K562 (cell line): ENCODE measurements at regions not wholly inside any gene's neighbourhood (a gene's known extent, or its start where the extent isn't known, plus 50 kb on each side); places are given as distances from the start of the nearest gene placed in this dataset.

Experiments used
- DDX20 ChIP-seq: fragments of 450-650 bp; IDR thresholded peaks from 2 replicates; pipeline ENCODE4 v1.6.1; 2016; ENCODE audit warnings: missing genetic modification characterization, low read depth, mild to moderate bottlenecking, missing compliant biosample characterization, moderate library complexity
- FOS ChIP-seq: IDR thresholded peaks from 3 replicates; pipeline ENCODE4 v1.6.1; 2011; ENCODE audit not compliant: insufficient read length; ENCODE audit errors: extremely low read depth
- KLF13 ChIP-seq: fragments of 450-650 bp; IDR thresholded peaks from 2 replicates; pipeline ENCODE4 v1.6.1; 2016; ENCODE audit warnings: missing genetic modification characterization, low read depth, mild to moderate bottlenecking, missing compliant biosample characterization, moderate library complexity, borderline replicate concordance
- SRF ChIP-seq, 2 experiments: fragments of 250-450, 450-650 bp in 1 of 2; sonication (Bioruptor Pico) in 1 of 2; sonication (generic) in 1 of 2; formaldehyde crosslinking; IDR thresholded peaks; 2 replicates each; pipeline versions ENCODE4 v1.5.0 to v1.5.1; 2020 to 2022; ENCODE audit warnings: mild to moderate bottlenecking in 1 of 2, missing genetic modification reagents in 1 of 2
- ZNF311 ChIP-seq: fragments of 250-450 bp; sonication (Bioruptor Pico); IDR thresholded peaks from 2 replicates; pipeline ENCODE4 v1.4.0; 2020; ENCODE audit warnings: mild to moderate bottlenecking, moderate library complexity
- ZNF384 ChIP-seq: IDR thresholded peaks from 2 replicates; pipeline ENCODE4 v1.6.1; 2012; ENCODE audit warnings: low read depth, low read length, improper control_type of control experiment
- ZNF408 ChIP-seq: fragments of 250-450 bp; sonication (Bioruptor Pico); IDR thresholded peaks from 2 replicates; pipeline ENCODE4 v1.4.0; 2020; ENCODE audit warnings: low read depth, mild to moderate bottlenecking, moderate library complexity
- ZNF551 ChIP-seq: fragments of 250-450 bp; sonication (Bioruptor Pico); IDR thresholded peaks from 2 replicates; pipeline ENCODE4 v1.5.0; 2021; ENCODE audit warnings: mild to moderate bottlenecking, moderate library complexity
- TF ChIP-seq, protein P1 (sequence below), 3 experiments: fragments of 200-800 bp in 1 of 3; fragments of 250-450 bp in 1 of 3; fragments of 450-650 bp in 1 of 3; sonication (Bioruptor Pico) in 1 of 3; sonication (Bioruptor generic) in 1 of 3; formaldehyde crosslinking in 1 of 3; IDR thresholded peaks; 2 replicates each; pipeline versions ENCODE4 v1.6.1 to v1.8.0; 2016 to 2022; ENCODE audit warnings: mild to moderate bottlenecking in 2 of 3, missing genetic modification characterization in 2 of 3, missing compliant biosample characterization in 1 of 3, moderate library complexity in 1 of 3
- TF ChIP-seq, protein P2 (sequence below), 2 experiments: fragments of 450-650 bp in 1 of 2; sonication (generic) in 1 of 2; formaldehyde crosslinking; conservative IDR thresholded peaks; 2 replicates each; pipeline versions ENCODE4 v1.4.0 to v1.8.1; 2020 to 2022; ENCODE audit warnings: mild to moderate bottlenecking in 1 of 2, missing genetic modification reagents in 1 of 2
- TF ChIP-seq, protein P3 (sequence below), 2 experiments: fragments of 450-650 bp; IDR thresholded peaks; 2 replicates each; pipeline ENCODE4 v1.6.1; 2016; ENCODE audit warnings: mild to moderate bottlenecking in 2 of 2, borderline replicate concordance in 1 of 2, low read depth in 1 of 2, moderate library complexity in 1 of 2

DNA sequence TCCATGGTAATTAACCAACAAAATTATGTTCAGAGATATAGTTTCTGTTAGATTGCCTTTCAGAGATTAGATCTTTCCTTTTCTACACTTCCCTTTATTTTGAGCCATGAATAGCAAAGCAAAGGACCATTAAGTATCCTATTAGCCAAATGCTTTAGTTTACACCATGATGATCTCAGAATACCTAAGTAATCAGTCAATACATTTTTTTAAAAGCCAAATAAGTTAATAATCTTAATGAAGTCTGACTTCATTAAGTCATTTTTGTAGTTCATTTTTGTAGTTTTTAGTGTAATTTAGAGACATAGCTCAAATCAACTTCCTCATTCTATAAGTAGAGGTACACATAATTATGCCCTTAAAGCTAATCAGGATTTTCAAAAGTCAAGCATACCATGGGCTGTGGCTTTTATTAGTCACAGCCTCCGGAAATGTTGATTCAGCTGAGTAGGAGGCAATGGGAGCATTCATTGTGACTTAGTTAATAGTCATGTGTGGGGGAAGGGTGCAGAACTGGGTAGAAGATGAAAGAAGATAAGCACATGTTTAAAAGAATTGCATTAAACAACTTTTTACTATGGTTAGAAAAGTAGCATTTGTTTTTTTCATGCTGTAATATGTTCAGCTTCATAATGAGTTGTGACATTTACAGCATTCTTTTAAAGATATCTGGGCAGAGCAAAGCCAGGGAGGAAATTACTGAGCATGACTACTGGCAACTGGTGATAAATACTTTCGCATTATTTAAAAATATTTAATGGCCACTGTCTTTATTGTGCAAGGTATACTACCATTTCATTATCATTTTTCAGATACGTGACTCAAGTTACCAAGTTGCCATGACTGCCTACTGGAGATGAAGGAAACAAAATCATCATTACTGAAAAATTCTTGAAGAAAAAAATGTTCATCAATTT lies 57.3 kb upstream of the CCDC71L start (continued):
- TF ChIP-seq, protein P1, sequence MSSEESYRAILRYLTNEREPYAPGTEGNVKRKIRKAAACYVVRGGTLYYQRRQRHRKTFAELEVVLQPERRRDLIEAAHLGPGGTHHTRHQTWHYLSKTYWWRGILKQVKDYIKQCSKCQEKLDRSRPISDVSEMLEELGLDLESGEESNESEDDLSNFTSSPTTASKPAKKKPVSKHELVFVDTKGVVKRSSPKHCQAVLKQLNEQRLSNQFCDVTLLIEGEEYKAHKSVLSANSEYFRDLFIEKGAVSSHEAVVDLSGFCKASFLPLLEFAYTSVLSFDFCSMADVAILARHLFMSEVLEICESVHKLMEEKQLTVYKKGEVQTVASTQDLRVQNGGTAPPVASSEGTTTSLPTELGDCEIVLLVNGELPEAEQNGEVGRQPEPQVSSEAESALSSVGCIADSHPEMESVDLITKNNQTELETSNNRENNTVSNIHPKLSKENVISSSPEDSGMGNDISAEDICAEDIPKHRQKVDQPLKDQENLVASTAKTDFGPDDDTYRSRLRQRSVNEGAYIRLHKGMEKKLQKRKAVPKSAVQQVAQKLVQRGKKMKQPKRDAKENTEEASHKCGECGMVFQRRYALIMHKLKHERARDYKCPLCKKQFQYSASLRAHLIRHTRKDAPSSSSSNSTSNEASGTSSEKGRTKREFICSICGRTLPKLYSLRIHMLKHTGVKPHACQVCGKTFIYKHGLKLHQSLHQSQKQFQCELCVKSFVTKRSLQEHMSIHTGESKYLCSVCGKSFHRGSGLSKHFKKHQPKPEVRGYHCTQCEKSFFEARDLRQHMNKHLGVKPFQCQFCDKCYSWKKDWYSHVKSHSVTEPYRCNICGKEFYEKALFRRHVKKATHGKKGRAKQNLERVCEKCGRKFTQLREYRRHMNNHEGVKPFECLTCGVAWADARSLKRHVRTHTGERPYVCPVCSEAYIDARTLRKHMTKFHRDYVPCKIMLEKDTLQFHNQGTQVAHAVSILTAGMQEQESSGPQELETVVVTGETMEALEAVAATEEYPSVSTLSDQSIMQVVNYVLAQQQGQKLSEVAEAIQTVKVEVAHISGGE (CRISPR knock-in tag; IDR thresholded peaks at IDR 0.05), result no peak
- TF ChIP-seq, protein P2, sequence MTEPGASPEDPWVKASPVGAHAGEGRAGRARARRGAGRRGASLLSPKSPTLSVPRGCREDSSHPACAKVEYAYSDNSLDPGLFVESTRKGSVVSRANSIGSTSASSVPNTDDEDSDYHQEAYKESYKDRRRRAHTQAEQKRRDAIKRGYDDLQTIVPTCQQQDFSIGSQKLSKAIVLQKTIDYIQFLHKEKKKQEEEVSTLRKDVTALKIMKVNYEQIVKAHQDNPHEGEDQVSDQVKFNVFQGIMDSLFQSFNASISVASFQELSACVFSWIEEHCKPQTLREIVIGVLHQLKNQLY (CRISPR knock-in tag; conservative IDR thresholded peaks at IDR 0.05), result no peak
- TF ChIP-seq FOS (peak; percentile 78), ZNF551 (no peak), ZNF384 (peak; percentile 57; the same call in 1 of the 2 replicates), KLF13 (tag) (no peak), SRF (CRISPR knock-in tag; IDR thresholded peaks at IDR 0.05) (peak in 1 of 2 experiments; percentile 21; a peak in 1 of 4 replicates), ZNF311 (no peak), ZNF408 (CRISPR knock-in tag) (no peak), DDX20 (tag) (no peak; the same call in 1 of the 2 replicates)
- TF ChIP-seq, protein P3, sequence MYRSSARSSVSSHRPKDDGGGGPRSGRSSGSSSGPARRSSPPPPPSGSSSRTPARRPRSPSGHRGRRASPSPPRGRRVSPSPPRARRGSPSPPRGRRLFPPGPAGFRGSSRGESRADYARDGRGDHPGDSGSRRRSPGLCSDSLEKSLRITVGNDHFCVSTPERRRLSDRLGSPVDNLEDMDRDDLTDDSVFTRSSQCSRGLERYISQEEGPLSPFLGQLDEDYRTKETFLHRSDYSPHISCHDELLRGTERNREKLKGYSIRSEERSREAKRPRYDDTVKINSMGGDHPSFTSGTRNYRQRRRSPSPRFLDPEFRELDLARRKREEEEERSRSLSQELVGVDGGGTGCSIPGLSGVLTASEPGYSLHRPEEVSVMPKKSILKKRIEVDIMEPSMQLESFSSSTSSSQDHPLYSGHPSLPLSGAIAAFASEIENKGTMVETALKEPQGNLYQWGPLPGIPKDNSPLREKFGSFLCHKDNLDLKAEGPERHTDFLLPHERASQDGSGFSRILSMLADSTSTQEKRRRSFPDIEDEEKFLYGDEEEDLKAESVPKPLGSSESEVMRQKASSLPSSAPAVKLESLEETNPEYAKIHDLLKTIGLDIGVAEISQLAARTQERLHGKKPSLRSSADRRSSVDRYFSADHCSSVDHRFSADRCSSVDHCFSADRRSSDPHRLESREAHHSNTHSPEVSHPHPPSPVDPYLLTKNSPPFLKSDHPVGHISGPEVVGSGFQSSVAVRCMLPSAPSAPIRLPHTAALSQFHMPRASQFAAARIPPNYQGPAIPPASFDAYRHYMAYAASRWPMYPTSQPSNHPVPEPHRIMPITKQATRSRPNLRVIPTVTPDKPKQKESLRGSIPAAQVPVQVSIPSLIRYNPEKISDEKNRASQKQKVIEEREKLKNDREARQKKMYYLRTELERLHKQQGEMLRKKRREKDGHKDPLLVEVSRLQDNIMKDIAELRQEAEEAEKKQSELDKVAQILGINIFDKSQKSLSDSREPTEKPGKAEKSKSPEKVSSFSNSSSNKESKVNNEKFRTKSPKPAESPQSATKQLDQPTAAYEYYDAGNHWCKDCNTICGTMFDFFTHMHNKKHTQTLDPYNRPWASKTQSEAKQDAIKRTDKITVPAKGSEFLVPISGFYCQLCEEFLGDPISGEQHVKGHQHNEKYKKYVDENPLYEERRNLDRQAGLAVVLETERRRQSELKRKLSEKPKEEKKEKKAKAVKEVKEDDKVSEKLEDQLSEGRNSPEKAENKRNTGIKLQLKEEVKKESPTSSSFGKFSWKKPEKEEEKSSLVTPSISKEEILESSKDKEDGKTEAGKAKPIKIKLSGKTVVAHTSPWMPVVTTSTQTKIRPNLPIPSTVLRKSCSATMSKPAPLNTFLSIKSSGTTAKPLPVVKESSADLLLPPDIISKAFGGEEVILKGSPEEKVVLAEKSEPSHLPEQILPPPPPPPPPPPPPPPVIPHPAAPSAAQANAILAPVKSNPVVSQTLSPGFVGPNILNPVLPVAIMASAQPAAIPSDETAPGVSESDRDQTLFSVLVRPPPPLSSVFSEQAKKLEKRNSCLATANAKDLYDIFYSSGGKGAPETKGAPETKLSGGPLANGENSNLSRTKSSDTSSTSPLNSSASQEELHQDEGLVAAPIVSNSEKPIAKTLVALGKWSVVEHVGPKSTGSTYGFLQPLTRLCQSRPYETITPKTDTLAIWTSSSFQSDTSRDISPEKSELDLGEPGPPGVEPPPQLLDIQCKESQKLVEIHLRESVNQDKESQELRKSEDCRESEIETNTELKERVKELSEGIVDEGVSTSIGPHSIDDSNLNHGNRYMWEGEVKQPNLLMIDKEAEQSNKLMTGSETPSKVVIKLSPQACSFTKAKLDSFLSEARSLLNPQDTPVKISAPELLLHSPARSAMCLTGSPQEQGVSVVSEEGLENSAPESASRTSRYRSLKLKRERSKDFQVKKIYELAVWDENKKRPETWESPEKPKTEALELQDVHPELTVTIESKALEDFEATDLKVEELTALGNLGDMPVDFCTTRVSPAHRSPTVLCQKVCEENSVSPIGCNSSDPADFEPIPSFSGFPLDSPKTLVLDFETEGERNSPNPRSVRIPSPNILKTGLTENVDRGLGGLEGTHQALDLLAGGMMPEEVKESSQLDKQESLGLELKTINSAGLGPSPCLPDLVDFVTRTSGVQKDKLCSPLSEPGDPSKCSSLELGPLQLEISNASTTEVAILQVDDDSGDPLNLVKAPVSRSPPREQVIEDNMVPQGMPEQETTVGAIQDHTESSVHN (IDR thresholded peaks at IDR 0.05; ENCODE audit: borderline replicate concordance in 1 of 2, low read depth in 1 of 2), result peak; percentile 44 to 96; a peak in 3 of 4 replicates
